ENCODE measurements at regions not wholly inside any gene's neighbourhood (a gene's known extent, or its start where the extent isn't known, plus 50 kb on each side); places are given as distances from the start of the nearest gene placed in this dataset.

- TF ChIP-seq CTCF (IDR thresholded peaks at IDR 0.05) (no peak), POLR2A (IDR thresholded peaks at IDR 0.05) (no peak)
These were observed 305.1 kb upstream of the SPRED2 start for GRCh38 chr2:65737452-65738011.
